GM21367 (cell line): ENCODE measurements at regions not wholly inside any gene's neighbourhood (a gene's known extent, or its start where the extent isn't known, plus 50 kb on each side); places are given as distances from the start of the nearest gene placed in this dataset.
"Not testable (repeated sequence)": the region's sequence is repeated elsewhere in the genome, so short reads cannot be mapped to it uniquely, and the experiment has no call there.

Experiments used
- ATAC-seq: cut with Tn5 transposase; IDR thresholded peaks from one replicate; pipeline ENCODE4 v1.9.1; 2021; ENCODE audit not compliant: unreplicated experiment

- ATAC-seq: no peak
These were observed 141.9 kb downstream of the FCRL5 start for GRCh38 chr1:157410457-157410856.

- ATAC-seq: no peak
These were observed 142.4 kb downstream of the FCRL5 start for GRCh38 chr1:157409927-157410326.

GRCh38 chr1:157407917-157408525, 144.3 kb downstream of the FCRL5 start:
- no peak for ATAC-seq

GRCh38 chr1:157407367-157407766, 144.9 kb downstream of the FCRL5 start:
- ATAC-seq: no peak

GRCh38 chr1:157405662-157406061, 146.7 kb downstream of the FCRL5 start:
- no peak for ATAC-seq

GRCh38 chr1:157404614-157405013, 147.7 kb downstream of the FCRL5 start:
- no peak for ATAC-seq

- no peak for ATAC-seq
These were observed 148.2 kb downstream of the FCRL5 start for GRCh38 chr1:157404063-157404501.

- no peak for ATAC-seq
These were observed 148.7 kb downstream of the FCRL5 start for GRCh38 chr1:157403608-157404007.

- peak; percentile 82 for ATAC-seq
These were observed 149.1 kb downstream of the FCRL5 start for GRCh38 chr1:157403203-157403602.

- ATAC-seq: no peak
These were observed 151.5 kb downstream of the FCRL5 start for GRCh38 chr1:157400766-157401165.

- no peak for ATAC-seq
These were observed 152.3 kb downstream of the FCRL5 start for GRCh38 chr1:157399984-157400382.

- no peak for ATAC-seq
These were observed 152.9 kb downstream of the FCRL5 start for GRCh38 chr1:157399343-157399983.

- no peak for ATAC-seq
These were observed 161.7 kb downstream of the FCRL5 start for GRCh38 chr1:157390651-157391050.

GRCh38 chr1:157388057-157388456, 164.3 kb downstream of the FCRL5 start:
- ATAC-seq: no peak

GRCh38 chr1:157384258-157384657, 168.1 kb downstream of the FCRL5 start:
- ATAC-seq: no peak

- ATAC-seq: no peak
These were observed 170.0 kb downstream of the FCRL5 start for GRCh38 chr1:157382351-157382750.

GRCh38 chr1:157380523-157380922, 171.8 kb downstream of the FCRL5 start:
- no peak for ATAC-seq

- not testable (repeated sequence) for ATAC-seq
These were observed 175.0 kb downstream of the FCRL5 start for GRCh38 chr1:157377280-157377713.

GRCh38 chr1:157376681-157377080, 175.6 kb downstream of the FCRL5 start:
- ATAC-seq: no peak

- not testable (repeated sequence) for ATAC-seq
These were observed 180.0 kb downstream of the FCRL5 start for GRCh38 chr1:157372311-157372710.

GRCh38 chr1:157371826-157372225, 180.5 kb downstream of the FCRL5 start:
- ATAC-seq: no peak

GRCh38 chr1:157371221-157371620, 181.1 kb downstream of the FCRL5 start:
- ATAC-seq: no peak

- no peak for ATAC-seq
These were observed 181.6 kb downstream of the FCRL5 start for GRCh38 chr1:157370698-157371097.
